ENCODE measurements at regions not wholly inside any gene's neighbourhood (a gene's known extent, or its start where the extent isn't known, plus 50 kb on each side); places are given as distances from the start of the nearest gene placed in this dataset.
A peak's percentile ranks its signal among the peaks of the same experiment; 100 is the strongest.

DNA sequence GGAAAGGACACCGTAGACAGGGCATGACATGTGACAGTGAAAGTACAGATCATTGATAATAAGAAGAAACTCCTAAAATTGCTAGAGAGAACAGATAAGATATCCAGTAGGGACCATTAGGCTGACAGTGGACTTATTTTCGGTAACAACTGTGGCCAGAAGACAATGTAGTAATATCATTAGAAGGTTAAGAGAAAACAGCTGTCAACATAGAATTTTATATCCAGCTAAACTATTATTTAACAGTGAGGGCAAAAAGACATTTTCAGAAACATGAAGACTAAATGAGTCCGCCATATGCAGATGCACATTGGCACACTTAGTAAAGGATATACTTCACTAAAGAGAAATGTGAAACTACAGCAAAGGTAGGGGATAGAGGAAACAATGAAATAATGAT is 95.4 kb upstream of the GUCA2B start:
- TF ChIP-seq, protein P1, sequence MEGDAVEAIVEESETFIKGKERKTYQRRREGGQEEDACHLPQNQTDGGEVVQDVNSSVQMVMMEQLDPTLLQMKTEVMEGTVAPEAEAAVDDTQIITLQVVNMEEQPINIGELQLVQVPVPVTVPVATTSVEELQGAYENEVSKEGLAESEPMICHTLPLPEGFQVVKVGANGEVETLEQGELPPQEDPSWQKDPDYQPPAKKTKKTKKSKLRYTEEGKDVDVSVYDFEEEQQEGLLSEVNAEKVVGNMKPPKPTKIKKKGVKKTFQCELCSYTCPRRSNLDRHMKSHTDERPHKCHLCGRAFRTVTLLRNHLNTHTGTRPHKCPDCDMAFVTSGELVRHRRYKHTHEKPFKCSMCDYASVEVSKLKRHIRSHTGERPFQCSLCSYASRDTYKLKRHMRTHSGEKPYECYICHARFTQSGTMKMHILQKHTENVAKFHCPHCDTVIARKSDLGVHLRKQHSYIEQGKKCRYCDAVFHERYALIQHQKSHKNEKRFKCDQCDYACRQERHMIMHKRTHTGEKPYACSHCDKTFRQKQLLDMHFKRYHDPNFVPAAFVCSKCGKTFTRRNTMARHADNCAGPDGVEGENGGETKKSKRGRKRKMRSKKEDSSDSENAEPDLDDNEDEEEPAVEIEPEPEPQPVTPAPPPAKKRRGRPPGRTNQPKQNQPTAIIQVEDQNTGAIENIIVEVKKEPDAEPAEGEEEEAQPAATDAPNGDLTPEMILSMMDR (IDR thresholded peaks at IDR 0.05; ENCODE audit: control insufficient read depth, extremely low read depth, insufficient read depth): no peak
- no peak for DNase-seq (ENCODE audit: low read depth)

DNA sequence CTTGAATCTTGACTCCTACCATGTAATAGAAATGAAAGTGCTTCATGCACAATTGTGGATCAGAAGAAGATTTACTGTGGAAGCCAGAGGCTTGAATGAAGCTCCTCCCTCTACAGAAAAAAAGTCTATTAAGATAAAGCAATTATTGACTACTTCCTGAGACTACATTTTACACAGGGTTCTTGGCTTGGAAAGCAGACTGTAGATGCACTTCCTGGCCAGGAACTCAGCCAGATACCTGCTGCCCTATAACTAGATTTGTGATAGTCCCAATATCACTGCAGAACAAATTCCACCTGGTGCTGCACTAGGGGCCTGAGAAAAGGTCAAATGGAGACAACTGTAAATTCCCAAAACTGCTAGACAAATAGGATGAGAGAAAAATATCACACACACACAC is 96.8 kb upstream of the GUCA2B start:
- H3K4me3 ChIP-seq (ENCODE audit: low read depth, low read length): no peak overlapping the region
- DNase-seq (ENCODE audit: low read depth): peak; percentile 62
- TF ChIP-seq, protein P1 (IDR thresholded peaks at IDR 0.05; ENCODE audit: control insufficient read depth, extremely low read depth, insufficient read depth): no peak

More for the DNA sequence above, 95.4 kb upstream of the GUCA2B start:
- H3K4me3 ChIP-seq (ENCODE audit: low read depth, low read length): no peak overlapping the region

DNA sequence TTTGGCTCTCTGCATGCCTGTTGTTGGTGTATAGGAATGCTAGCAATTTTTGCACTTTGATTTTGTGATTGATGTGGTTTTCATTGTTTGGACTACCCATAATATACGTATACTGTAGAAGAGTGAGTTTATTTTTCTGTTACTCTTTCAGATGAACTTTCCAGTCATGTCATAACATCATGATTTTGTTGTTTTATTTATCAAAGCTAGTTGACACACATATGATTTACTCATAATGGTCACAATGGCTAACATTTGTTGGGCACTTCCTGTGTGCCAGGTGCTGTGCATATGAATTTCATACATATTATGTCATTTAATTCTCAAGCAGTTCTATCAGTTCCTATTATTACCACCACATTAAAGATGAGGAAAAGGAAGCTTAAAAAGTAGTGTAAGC is 98.1 kb upstream of the GUCA2B start:
- TF ChIP-seq, protein P1 (IDR thresholded peaks at IDR 0.05; ENCODE audit: control insufficient read depth, extremely low read depth, insufficient read depth): no peak
- DNase-seq (ENCODE audit: low read depth): no peak
- no peak overlapping the region for H3K4me3 ChIP-seq (ENCODE audit: low read depth, low read length)

DNA sequence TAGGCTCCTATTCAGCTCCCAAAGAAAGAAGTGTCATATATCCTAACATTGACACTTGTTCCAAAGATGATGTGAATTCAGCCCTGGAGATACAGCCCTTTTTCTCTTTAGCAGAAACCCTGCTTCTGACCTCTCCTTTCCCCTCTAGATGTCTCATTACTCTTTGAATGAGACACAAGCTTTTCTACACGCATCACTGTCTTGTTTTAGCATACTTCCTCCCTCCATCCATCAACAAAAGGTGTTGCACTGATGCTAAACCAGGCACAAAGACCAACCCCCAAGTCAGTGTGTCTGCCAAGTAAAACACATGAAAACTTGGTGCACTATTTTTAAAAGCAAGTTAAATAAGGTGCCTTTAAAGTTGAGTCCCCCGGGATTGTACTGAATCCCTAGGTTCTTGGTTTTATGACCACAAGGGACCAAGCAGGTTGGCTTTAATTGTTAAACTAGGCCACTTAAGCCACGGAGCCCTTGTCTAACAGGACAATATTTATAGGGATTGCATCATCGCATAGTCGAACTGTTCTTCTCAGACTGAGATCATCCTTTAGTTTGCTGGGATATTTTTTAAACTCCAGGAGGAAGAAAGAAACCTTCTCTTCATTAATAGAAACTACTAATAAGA is 101.0 kb upstream of the GUCA2B start:
- H3K4me3 ChIP-seq (ENCODE audit: low read depth, low read length): no peak overlapping the region
- no peak for DNase-seq (ENCODE audit: low read depth)
- TF ChIP-seq, protein P1 (IDR thresholded peaks at IDR 0.05; ENCODE audit: control insufficient read depth, extremely low read depth, insufficient read depth): no peak

DNA sequence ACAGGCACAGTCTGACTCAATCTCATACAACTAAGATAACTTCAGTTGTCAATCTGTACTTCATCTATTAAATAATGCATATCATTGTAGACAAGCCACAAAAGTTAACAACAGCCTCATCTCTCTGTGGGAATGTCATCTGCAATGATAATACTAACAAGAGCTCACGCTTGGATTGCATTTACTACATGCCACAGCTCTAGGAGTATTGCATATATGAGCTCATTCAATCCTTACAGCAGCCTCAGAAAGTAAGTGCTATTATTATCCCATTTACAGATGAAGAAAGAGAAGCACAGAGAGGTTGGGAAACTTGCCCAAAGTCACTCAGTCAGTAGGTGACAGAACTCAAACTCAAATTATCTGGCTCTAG is 105.7 kb upstream of the GUCA2B start:
- no peak overlapping the region for H3K4me3 ChIP-seq (ENCODE audit: low read depth, low read length)
- DNase-seq (ENCODE audit: low read depth): no peak
- TF ChIP-seq, protein P1 (IDR thresholded peaks at IDR 0.05; ENCODE audit: control insufficient read depth, extremely low read depth, insufficient read depth): no peak

DNA sequence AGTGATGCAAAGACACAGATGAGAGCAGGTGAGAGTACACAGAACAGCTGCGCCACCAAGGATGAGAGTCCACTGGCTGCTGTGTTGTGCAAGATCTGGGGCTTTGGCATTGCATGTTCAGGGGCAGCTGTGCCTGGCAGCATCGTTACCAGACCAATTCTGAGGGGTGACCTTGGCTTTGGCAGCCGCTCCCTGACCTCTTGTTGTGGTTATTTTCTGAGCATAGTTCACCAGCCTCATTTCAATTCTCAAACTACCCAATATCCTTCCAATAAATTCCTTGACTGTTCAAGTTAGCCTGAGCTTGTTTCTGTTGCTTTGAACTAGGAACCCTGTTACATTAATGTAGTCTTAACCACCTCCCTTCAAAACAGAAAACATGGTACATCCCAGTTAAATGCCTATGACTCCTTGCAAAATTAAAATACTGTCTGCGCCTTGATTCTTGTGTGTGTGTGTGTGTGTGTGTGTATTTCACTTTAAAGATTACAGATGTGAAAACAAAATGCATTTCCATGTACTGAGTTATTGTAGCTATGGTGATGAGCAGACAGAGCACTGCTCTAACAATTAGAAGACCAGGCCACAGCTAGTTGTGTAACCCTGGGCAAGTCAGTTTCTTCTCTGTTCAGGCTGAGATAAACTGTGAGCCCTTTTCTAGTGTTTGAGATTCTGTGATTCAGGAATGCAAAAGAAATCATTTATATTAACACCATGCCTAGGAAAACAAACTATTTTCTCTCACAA is 106.3 kb upstream of the GUCA2B start:
- no peak overlapping the region for H3K4me3 ChIP-seq (ENCODE audit: low read depth, low read length)
- TF ChIP-seq, protein P1 (IDR thresholded peaks at IDR 0.05; ENCODE audit: control insufficient read depth, extremely low read depth, insufficient read depth): no peak
- no peak for DNase-seq (ENCODE audit: low read depth)
